Right renal cortex interstitium (tissue), 3 donors: ENCODE measurements at regions not wholly inside any gene's neighbourhood (a gene's known extent, or its start where the extent isn't known, plus 50 kb on each side); places are given as distances from the start of the nearest gene placed in this dataset.
"Not testable (repeated sequence)": the region's sequence is repeated elsewhere in the genome, so short reads cannot be mapped to it uniquely, and the experiment has no call there.

Experiments
- DNase-seq, 3 donors: peaks; one replicate each; pipeline ENCODE4 v3.0.0-alpha.2; 2013; ENCODE audit warnings: low read depth in 3 of 3, low spot score in 2 of 3

- no peak for DNase-seq
Observed at GRCh38 chr10:57706016-57706415, 561.7 kb downstream of the IPMK start.

- no peak for DNase-seq
Observed at GRCh38 chr10:57699944-57700343, 567.8 kb downstream of the IPMK start.

- peak in 1 of 3 donors; percentile 1 for DNase-seq
Observed at GRCh38 chr10:57696641-57697040, 571.1 kb downstream of the IPMK start.

- no peak for DNase-seq
Observed at GRCh38 chr10:57694956-57695608, 572.6 kb downstream of the IPMK start.

GRCh38 chr10:57692255-57692980 is 575.3 kb downstream of the IPMK start:
- DNase-seq: no peak

- no peak for DNase-seq
Observed at GRCh38 chr10:57689596-57690297, 577.9 kb downstream of the IPMK start.

GRCh38 chr10:57679916-57680315 is 587.8 kb downstream of the IPMK start:
- DNase-seq: no peak

- no peak for DNase-seq
Observed at GRCh38 chr10:57675125-57675524, 592.6 kb downstream of the IPMK start.

- DNase-seq: no peak
Observed at GRCh38 chr10:57673446-57673960, 594.2 kb downstream of the IPMK start.

GRCh38 chr10:57664815-57665214 is 602.9 kb downstream of the IPMK start:
- DNase-seq: no peak

GRCh38 chr10:57663401-57663800 is 604.3 kb downstream of the IPMK start:
- DNase-seq: no peak

- no peak for DNase-seq
Observed at GRCh38 chr10:57661206-57661605, 606.5 kb downstream of the IPMK start.

- peak; percentile 14 to 25 (median 16) for DNase-seq
Observed at GRCh38 chr10:57657164-57657765, 610.4 kb downstream of the IPMK start.

GRCh38 chr10:57654856-57655255 is 612.8 kb downstream of the IPMK start:
- no peak for DNase-seq

- not testable (repeated sequence) for DNase-seq
Observed at GRCh38 chr10:57645108-57645507, 622.6 kb downstream of the IPMK start.

- DNase-seq: no peak
Observed at GRCh38 chr10:57638411-57638810, 629.3 kb downstream of the IPMK start.

GRCh38 chr10:57628592-57629284 is 639.0 kb downstream of the IPMK start:
- DNase-seq: peak in 2 of 3 donors; percentile 12 to 13

GRCh38 chr10:57627642-57628178 is 640.0 kb downstream of the IPMK start:
- DNase-seq: no peak

GRCh38 chr10:57624856-57625592 is 642.7 kb downstream of the IPMK start:
- DNase-seq: no peak

GRCh38 chr10:57624066-57624465 is 643.6 kb downstream of the IPMK start:
- no peak for DNase-seq
